CD4-positive, CD25-positive, alpha-beta regulatory T cell (primary cell): ENCODE measurements at regions not wholly inside any gene's neighbourhood (a gene's known extent, or its start where the extent isn't known, plus 50 kb on each side); places are given as distances from the start of the nearest gene placed in this dataset.

Experiments used
- ATAC-seq, 2 donors: fragments of 150-1000 bp; cut with Tn5 transposase; one replicate each; pipeline ENCODE4 v1.10.0; 2021; ENCODE audit warnings: low read depth in 2 of 2, moderate number of reproducible peaks in 2 of 2, moderate library complexity in 1 of 2
- DNase-seq, 3 donors: peaks; one replicate each; pipeline versions ENCODE4 v3.0.0 to v3.0.0-alpha.2; 2012 to 2022; ENCODE audit warnings: mixed read lengths in 1 of 3
- H3K27ac ChIP-seq: one replicate; pipeline ENCODE4 v1.7.0; 2013; ENCODE audit warnings: mild to moderate bottlenecking, low read length; ENCODE audit not compliant: insufficient read depth, poor library complexity, severe bottlenecking
- H3K27me3 ChIP-seq: one replicate; pipeline ENCODE4 v1.7.0; 2013; ENCODE audit warnings: low read length; ENCODE audit not compliant: control insufficient read depth, insufficient read depth
- H3K36me3 ChIP-seq: one replicate; pipeline ENCODE4 v1.7.0; 2013; ENCODE audit warnings: mild to moderate bottlenecking, low read length, moderate library complexity; ENCODE audit not compliant: control insufficient read depth, insufficient read depth
- H3K4me1 ChIP-seq: 2 replicates; pipeline ENCODE4 v1.7.0; 2013; ENCODE audit warnings: mild to moderate bottlenecking, low read length; ENCODE audit not compliant: insufficient read depth, control insufficient read depth, poor library complexity, severe bottlenecking
- H3K4me3 ChIP-seq: one replicate; pipeline ENCODE4 v1.7.0; 2013; ENCODE audit warnings: low read depth, mild to moderate bottlenecking, low read length, moderate library complexity
- H3K9me3 ChIP-seq, 2 experiments: 1 replicate in 1 of 2; 2 replicates in 1 of 2; pipeline ENCODE4 v1.7.0; 2013; ENCODE audit warnings: low read length in 2 of 2, mild to moderate bottlenecking in 1 of 2, moderate library complexity in 1 of 2; ENCODE audit not compliant: control insufficient read depth in 2 of 2
- H3K27ac Mint-ChIP-seq, 3 donors: one replicate each; pipeline ENCODE4 v1.8.0; 2020 to 2022; ENCODE audit warnings: mild to moderate bottlenecking in 3 of 3, mixed read lengths in 3 of 3, moderate library complexity in 2 of 3
- H3K27me3 Mint-ChIP-seq: one replicate; pipeline ENCODE4 v1.8.0; 2022; ENCODE audit warnings: mild to moderate bottlenecking, mixed read lengths
- H3K36me3 Mint-ChIP-seq: one replicate; pipeline ENCODE4 v1.8.0; 2020; ENCODE audit warnings: mixed read lengths
- H3K4me1 Mint-ChIP-seq, 4 donors: one replicate each; pipeline ENCODE4 v1.8.0; 2020 to 2022; ENCODE audit warnings: mixed read lengths in 4 of 4, mild to moderate bottlenecking in 1 of 4
- H3K4me3 Mint-ChIP-seq, 4 donors: one replicate each; pipeline ENCODE4 v1.8.0; 2020 to 2022; ENCODE audit warnings: mild to moderate bottlenecking in 4 of 4, mixed read lengths in 4 of 4, moderate library complexity in 3 of 4
- H3K9me3 Mint-ChIP-seq, 7 donors: one replicate each; pipeline ENCODE4 v1.8.0; 2020 to 2022; ENCODE audit warnings: mixed read lengths in 7 of 7, mild to moderate bottlenecking in 3 of 7, moderate library complexity in 2 of 7

GRCh38 chr2:45153121-45153520 is 143.9 kb upstream of the SIX2 start:
- Mint-ChIP-seq H3K27ac (no peak overlapping the region), H3K9me3 (peaks cover 0 to 10% (median 0%) of the 10 kb centered on the region in 7 donors), H3K27me3 (peaks cover 10% of the 10 kb centered on the region), H3K36me3 (no peaks in the 10 kb centered on the region), H3K4me3 (no peak overlapping the region), H3K4me1 (no peaks in the 10 kb centered on the region)
- no peak for DNase-seq
- Histone ChIP-seq H3K4me3 (no peak overlapping the region), H3K9me3 (no peaks in the 10 kb centered on the region), H3K36me3 (no peaks in the 10 kb centered on the region), H3K4me1 (no peaks in the 10 kb centered on the region), H3K27me3 (no peaks in the 10 kb centered on the region), H3K27ac (no peak overlapping the region)
- ATAC-seq = no peak

- Mint-ChIP-seq H3K27me3 (peaks cover 8% of the 10 kb centered on the region), H3K36me3 (no peaks in the 10 kb centered on the region), H3K9me3 (peaks cover 0 to 10% (median 0%) of the 10 kb centered on the region in 7 donors), H3K4me1 (no peaks in the 10 kb centered on the region), H3K4me3 (no peak overlapping the region), H3K27ac (no peak overlapping the region)
- Histone ChIP-seq H3K4me1 (no peaks in the 10 kb centered on the region), H3K27me3 (no peaks in the 10 kb centered on the region), H3K36me3 (no peaks in the 10 kb centered on the region), H3K4me3 (no peak overlapping the region), H3K27ac (no peak overlapping the region), H3K9me3 (no peaks in the 10 kb centered on the region)
- no peak for DNase-seq
- no peak for ATAC-seq
Observed at GRCh38 chr2:45152691-45153090, 143.4 kb upstream of the SIX2 start.

GRCh38 chr2:45145073-45145899 is 136.0 kb upstream of the SIX2 start:
- Mint-ChIP-seq H3K9me3 (peaks cover 0 to 9% (median 1%) of the 10 kb centered on the region in 7 donors), H3K36me3 (no peaks in the 10 kb centered on the region), H3K4me3 (no peak overlapping the region), H3K4me1 (no peaks in the 10 kb centered on the region), H3K27ac (no peak overlapping the region), H3K27me3 (peaks cover 7% of the 10 kb centered on the region)
- Histone ChIP-seq H3K36me3 (no peaks in the 10 kb centered on the region), H3K27me3 (peaks cover 8% of the 10 kb centered on the region), H3K9me3 (no peaks in the 10 kb centered on the region), H3K4me1 (no peaks in the 10 kb centered on the region), H3K4me3 (no peak overlapping the region), H3K27ac (no peak overlapping the region)
- DNase-seq (no peak), ATAC-seq (no peak)

GRCh38 chr2:45141883-45142866 is 132.9 kb upstream of the SIX2 start:
- Histone ChIP-seq H3K27ac (no peak overlapping the region), H3K27me3 (peaks cover 8% of the 10 kb centered on the region), H3K9me3 (no peaks in the 10 kb centered on the region), H3K4me3 (no peak overlapping the region), H3K36me3 (no peaks in the 10 kb centered on the region), H3K4me1 (no peaks in the 10 kb centered on the region)
- ATAC-seq (no peak), DNase-seq (no peak)
- H3K27ac Mint-ChIP-seq = no peak overlapping the region
- no peaks in the 10 kb centered on the region for H3K4me1 Mint-ChIP-seq
- H3K9me3 Mint-ChIP-seq = peaks cover 0 to 4% (median 1%) of the 10 kb centered on the region in 7 donors
- H3K36me3 Mint-ChIP-seq = no peaks in the 10 kb centered on the region
- H3K4me3 Mint-ChIP-seq = no peak overlapping the region
- H3K27me3 Mint-ChIP-seq = peaks cover 8% of the 10 kb centered on the region

- peaks cover 11% of the 10 kb centered on the region for H3K27me3 Mint-ChIP-seq
- no peak for DNase-seq
- H3K4me1 Mint-ChIP-seq = no peaks in the 10 kb centered on the region
- H3K27ac Mint-ChIP-seq = no peak overlapping the region
- no peak overlapping the region for H3K4me3 Mint-ChIP-seq
- H3K36me3 Mint-ChIP-seq = no peaks in the 10 kb centered on the region
- Histone ChIP-seq H3K27ac (no peak overlapping the region), H3K4me3 (no peak overlapping the region), H3K4me1 (no peaks in the 10 kb centered on the region), H3K27me3 (peaks cover 8% of the 10 kb centered on the region), H3K36me3 (no peaks in the 10 kb centered on the region), H3K9me3 (no peaks in the 10 kb centered on the region)
- no peak for ATAC-seq
- peaks cover 0 to 5% (median 0%) of the 10 kb centered on the region in 7 donors for H3K9me3 Mint-ChIP-seq
Observed at GRCh38 chr2:45140675-45141074, 131.4 kb upstream of the SIX2 start.

- peaks cover 8% of the 10 kb centered on the region for H3K27me3 ChIP-seq
- H3K4me1 ChIP-seq = no peaks in the 10 kb centered on the region
- H3K27me3 Mint-ChIP-seq = peaks cover 11% of the 10 kb centered on the region
- no peak for ATAC-seq
- H3K4me1 Mint-ChIP-seq = peaks cover 0 to 3% (median 1%) of the 10 kb centered on the region in 4 donors
- no peak overlapping the region for H3K4me3 ChIP-seq
- H3K9me3 ChIP-seq = no peaks in the 10 kb centered on the region
- no peak overlapping the region for H3K27ac Mint-ChIP-seq
- no peaks in the 10 kb centered on the region for H3K36me3 Mint-ChIP-seq
- peaks cover 0 to 5% (median 0%) of the 10 kb centered on the region in 7 donors for H3K9me3 Mint-ChIP-seq
- no peak for DNase-seq
- H3K27ac ChIP-seq = no peak overlapping the region
- H3K36me3 ChIP-seq = no peaks in the 10 kb centered on the region
- no peak overlapping the region for H3K4me3 Mint-ChIP-seq
Observed at GRCh38 chr2:45138904-45139303, 129.7 kb upstream of the SIX2 start.

GRCh38 chr2:45137966-45138695 is 128.9 kb upstream of the SIX2 start:
- Histone ChIP-seq H3K36me3 (no peaks in the 10 kb centered on the region), H3K9me3 (no peaks in the 10 kb centered on the region), H3K4me1 (no peaks in the 10 kb centered on the region), H3K27ac (no peak overlapping the region), H3K4me3 (no peak overlapping the region), H3K27me3 (peaks cover 2% of the 10 kb centered on the region)
- Mint-ChIP-seq H3K27ac (no peak overlapping the region), H3K4me1 (peaks cover 0 to 4% (median 2%) of the 10 kb centered on the region in 4 donors), H3K9me3 (peaks cover 0 to 4% (median 0%) of the 10 kb centered on the region in 7 donors), H3K27me3 (peaks cover 11% of the 10 kb centered on the region), H3K4me3 (no peak overlapping the region), H3K36me3 (no peaks in the 10 kb centered on the region)
- ATAC-seq (no peak), DNase-seq (no peak)
